ENCODE measurements at regions not wholly inside any gene's neighbourhood (a gene's known extent, or its start where the extent isn't known, plus 50 kb on each side); places are given as distances from the start of the nearest gene placed in this dataset.

DNA sequence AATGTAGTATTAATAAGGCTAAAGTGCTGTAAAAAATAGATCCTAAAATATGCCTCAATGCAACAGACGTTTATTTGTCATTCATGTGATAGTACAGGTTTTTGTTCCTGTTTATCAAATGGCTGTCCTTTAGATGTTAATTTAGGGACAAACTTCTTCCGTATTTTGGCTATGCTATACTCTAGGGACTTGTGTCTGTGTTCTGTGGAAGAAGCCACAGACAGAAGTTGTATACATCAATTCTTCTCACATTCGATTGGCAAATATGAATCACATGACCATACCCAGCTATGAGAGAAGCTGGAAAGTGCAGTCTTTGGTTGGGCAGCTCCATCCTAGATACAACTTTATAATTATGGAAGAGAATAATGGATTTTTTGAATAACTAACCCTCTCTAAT, 232.7 kb upstream of the SNX7 start:
- intact Hi-C loops (cut with DNase I; ENCODE audit: low total_unique reads) = no loop called here
- no peak for TF ChIP-seq POLR2A (IDR thresholded peaks at IDR 0.05)
- TF ChIP-seq, protein P1, sequence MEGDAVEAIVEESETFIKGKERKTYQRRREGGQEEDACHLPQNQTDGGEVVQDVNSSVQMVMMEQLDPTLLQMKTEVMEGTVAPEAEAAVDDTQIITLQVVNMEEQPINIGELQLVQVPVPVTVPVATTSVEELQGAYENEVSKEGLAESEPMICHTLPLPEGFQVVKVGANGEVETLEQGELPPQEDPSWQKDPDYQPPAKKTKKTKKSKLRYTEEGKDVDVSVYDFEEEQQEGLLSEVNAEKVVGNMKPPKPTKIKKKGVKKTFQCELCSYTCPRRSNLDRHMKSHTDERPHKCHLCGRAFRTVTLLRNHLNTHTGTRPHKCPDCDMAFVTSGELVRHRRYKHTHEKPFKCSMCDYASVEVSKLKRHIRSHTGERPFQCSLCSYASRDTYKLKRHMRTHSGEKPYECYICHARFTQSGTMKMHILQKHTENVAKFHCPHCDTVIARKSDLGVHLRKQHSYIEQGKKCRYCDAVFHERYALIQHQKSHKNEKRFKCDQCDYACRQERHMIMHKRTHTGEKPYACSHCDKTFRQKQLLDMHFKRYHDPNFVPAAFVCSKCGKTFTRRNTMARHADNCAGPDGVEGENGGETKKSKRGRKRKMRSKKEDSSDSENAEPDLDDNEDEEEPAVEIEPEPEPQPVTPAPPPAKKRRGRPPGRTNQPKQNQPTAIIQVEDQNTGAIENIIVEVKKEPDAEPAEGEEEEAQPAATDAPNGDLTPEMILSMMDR (IDR thresholded peaks at IDR 0.05) = no peak
- Histone ChIP-seq H3K4me1 (no peaks in the 10 kb centered on the region), H3K27me3 (no peaks in the 10 kb centered on the region), H3K9me3 (no peaks in the 10 kb centered on the region), H3K36me3 (ENCODE audit: low read depth, missing control alignments) (no peaks in the 10 kb centered on the region), H3K27ac (no peak overlapping the region), H3K4me3 (no peak overlapping the region)
- WGBS, 2 donors = 88% methylated on average over 3 of the region's 3 CpGs
- DNase-seq = no peak

DNA sequence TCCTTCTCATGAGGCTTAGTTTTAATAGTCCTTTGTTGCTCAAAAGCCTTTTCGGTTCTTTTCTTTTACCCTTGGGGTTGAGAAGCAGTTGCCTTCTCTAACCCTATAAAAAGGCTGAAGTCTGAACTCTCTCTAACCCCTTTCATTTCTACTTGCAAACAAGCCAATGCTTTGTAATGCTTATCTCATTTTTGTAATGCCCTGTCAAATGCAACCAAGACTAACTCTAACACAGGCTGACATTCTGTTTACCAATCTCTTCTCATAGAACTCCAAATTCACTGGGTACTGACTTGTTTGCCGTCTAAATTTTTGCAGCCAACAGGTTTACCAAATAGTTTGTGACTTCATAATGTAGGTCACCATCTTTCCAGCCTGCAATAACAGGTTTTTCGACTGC, 233.9 kb upstream of the SNX7 start:
- Histone ChIP-seq H3K27me3 (no peaks in the 10 kb centered on the region), H3K4me3 (no peak overlapping the region), H3K9me3 (no peaks in the 10 kb centered on the region), H3K36me3 (ENCODE audit: low read depth, missing control alignments) (no peaks in the 10 kb centered on the region), H3K27ac (no peak overlapping the region), H3K4me1 (no peaks in the 10 kb centered on the region)
- no peak for DNase-seq
- 64 to 90% methylated on average over 3 of the region's 3 CpGs for WGBS, 2 donors
- TF ChIP-seq, protein P1 (IDR thresholded peaks at IDR 0.05) = no peak
- TF ChIP-seq POLR2A (IDR thresholded peaks at IDR 0.05) = no peak
- intact Hi-C loops (cut with DNase I; ENCODE audit: low total_unique reads) = no loop called here

DNA sequence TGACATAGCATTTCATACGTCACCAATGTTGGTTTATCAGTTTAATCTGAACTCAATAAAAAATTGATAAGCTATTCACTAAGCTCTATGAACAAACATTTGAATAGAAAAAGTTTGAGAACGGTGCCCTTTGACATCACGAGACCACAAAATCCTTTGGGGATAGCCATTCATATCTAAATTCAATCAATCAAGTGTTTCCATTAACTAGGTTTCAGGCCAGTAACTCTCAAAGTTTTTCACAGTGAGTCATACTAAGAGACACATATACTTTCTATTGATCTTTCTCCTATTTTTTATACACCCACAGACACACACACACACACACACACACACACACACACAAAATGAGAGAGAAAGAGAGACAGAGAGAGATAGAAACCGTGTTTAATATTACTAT, 235.4 kb upstream of the SNX7 start:
- no peaks in the 10 kb centered on the region for H3K9me3 ChIP-seq
- intact Hi-C loops (cut with DNase I; ENCODE audit: low total_unique reads) = no loop called here

DNA sequence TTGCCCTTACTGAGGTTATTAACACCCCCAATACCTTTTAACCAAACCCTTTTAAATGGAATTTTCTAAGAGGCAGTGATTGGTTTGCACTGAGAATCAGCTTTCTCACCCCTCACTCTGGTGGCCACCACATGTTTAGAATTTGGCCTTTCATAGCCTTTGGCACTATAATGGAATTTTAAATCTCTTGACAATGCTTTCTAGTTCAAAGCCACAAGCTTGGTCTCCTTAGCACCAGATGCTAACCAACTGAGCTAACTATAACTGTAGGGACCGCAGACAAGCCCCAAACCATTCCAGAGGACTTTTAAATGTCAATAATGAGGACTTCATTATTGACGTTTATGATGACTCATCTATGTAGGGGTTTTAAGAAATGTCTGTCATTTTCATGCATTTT, 238.7 kb upstream of the SNX7 start:
- Histone ChIP-seq H3K4me1 (no peaks in the 10 kb centered on the region), H3K4me3 (no peak overlapping the region), H3K27me3 (no peaks in the 10 kb centered on the region), H3K27ac (no peak overlapping the region), H3K9me3 (no peaks in the 10 kb centered on the region), H3K36me3 (ENCODE audit: low read depth, missing control alignments) (no peaks in the 10 kb centered on the region)
- intact Hi-C loops (cut with DNase I; ENCODE audit: low total_unique reads) = no loop called here
- DNase-seq = no peak
- 90 to 96% methylated on average over 2 of the region's 2 CpGs for WGBS, 2 donors
- TF ChIP-seq, protein P1 (IDR thresholded peaks at IDR 0.05) = no peak
- no peak for TF ChIP-seq POLR2A (IDR thresholded peaks at IDR 0.05)

More for the DNA sequence above, 235.4 kb upstream of the SNX7 start:
- H3K4me3 ChIP-seq = no peak overlapping the region
- no peaks in the 10 kb centered on the region for H3K27me3 ChIP-seq
- no peak for DNase-seq
- TF ChIP-seq, protein P1 (IDR thresholded peaks at IDR 0.05) = no peak
- no peak for TF ChIP-seq POLR2A (IDR thresholded peaks at IDR 0.05)
- no peaks in the 10 kb centered on the region for H3K4me1 ChIP-seq
- 94 to 95% methylated on average over 4 of the region's 4 CpGs for WGBS, 2 donors
- no peak overlapping the region for H3K27ac ChIP-seq
- no peaks in the 10 kb centered on the region for H3K36me3 ChIP-seq (ENCODE audit: low read depth, missing control alignments)

DNA sequence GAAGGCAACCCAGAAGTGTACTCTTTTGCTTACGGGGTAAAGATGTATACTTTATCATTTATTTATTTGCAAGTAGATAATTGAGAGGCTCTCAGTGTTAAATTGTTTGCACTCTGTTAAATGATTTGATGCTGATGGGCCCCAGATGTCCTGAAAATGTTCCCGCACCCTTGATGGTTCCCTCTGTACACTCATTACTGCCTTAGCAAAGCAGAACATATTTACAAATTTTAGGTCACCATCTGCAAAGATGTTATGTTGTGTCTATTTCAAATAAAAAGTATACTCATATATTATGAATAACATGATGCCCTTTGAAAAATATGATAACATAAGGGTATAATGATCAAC, 240.5 kb upstream of the SNX7 start:
- TF ChIP-seq, protein P1 (IDR thresholded peaks at IDR 0.05) = no peak
- no peak for TF ChIP-seq POLR2A (IDR thresholded peaks at IDR 0.05)
- Histone ChIP-seq H3K27ac (no peak overlapping the region), H3K36me3 (ENCODE audit: low read depth, missing control alignments) (no peaks in the 10 kb centered on the region), H3K4me1 (no peaks in the 10 kb centered on the region), H3K4me3 (no peak overlapping the region), H3K9me3 (no peaks in the 10 kb centered on the region), H3K27me3 (no peaks in the 10 kb centered on the region)
- WGBS, 2 donors = 74 to 76% methylated on average over 2 of the region's 2 CpGs
- intact Hi-C loops (cut with DNase I; ENCODE audit: low total_unique reads) = no loop called here
- no peak for DNase-seq
